Peyer's patch (tissue), 4 donors: ENCODE measurements at regions not wholly inside any gene's neighbourhood (a gene's known extent, or its start where the extent isn't known, plus 50 kb on each side); places are given as distances from the start of the nearest gene placed in this dataset.

Experiments
- POLR2A ChIP-seq, 2 donors: fragments of 450-650 bp; IDR thresholded peaks; one replicate each; pipeline ENCODE4 v1.5.1; 2017; ENCODE audit warnings: antibody characterized with exemption in 2 of 2, mild to moderate bottlenecking in 2 of 2, moderate library complexity in 2 of 2
- TF ChIP-seq, protein P1 (sequence below), 6 experiments: fragments of 450-650 bp in 4 of 6; fragments of 200-600 bp in 2 of 6; sonication (generic) in 1 of 6; IDR thresholded peaks; one replicate each; pipeline ENCODE4 v1.5.1; 2017 to 2019; ENCODE audit warnings: antibody characterized with exemption in 6 of 6, mild to moderate bottlenecking in 3 of 6, moderate library complexity in 1 of 6

DNA sequence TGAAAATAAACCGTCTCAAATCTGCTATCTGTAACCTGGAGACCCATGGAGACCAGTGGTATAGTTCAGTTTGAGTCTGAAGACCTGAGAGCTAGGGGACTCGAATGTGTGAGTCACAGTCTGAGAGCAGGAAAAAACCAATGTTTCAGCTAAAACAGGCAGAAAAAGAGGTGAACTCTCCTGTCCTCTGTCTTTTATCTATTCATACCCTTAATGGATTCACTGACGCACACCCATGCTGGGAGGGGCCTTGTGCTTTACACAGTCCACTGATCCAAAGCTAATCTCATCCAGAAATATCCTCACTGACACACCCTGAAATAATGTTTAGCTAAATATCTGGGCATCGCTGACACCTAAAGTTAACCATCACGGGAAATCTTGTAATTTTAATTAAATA is 297.9 kb downstream of the GPM6A start:
- TF ChIP-seq, protein P1, sequence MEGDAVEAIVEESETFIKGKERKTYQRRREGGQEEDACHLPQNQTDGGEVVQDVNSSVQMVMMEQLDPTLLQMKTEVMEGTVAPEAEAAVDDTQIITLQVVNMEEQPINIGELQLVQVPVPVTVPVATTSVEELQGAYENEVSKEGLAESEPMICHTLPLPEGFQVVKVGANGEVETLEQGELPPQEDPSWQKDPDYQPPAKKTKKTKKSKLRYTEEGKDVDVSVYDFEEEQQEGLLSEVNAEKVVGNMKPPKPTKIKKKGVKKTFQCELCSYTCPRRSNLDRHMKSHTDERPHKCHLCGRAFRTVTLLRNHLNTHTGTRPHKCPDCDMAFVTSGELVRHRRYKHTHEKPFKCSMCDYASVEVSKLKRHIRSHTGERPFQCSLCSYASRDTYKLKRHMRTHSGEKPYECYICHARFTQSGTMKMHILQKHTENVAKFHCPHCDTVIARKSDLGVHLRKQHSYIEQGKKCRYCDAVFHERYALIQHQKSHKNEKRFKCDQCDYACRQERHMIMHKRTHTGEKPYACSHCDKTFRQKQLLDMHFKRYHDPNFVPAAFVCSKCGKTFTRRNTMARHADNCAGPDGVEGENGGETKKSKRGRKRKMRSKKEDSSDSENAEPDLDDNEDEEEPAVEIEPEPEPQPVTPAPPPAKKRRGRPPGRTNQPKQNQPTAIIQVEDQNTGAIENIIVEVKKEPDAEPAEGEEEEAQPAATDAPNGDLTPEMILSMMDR (IDR thresholded peaks at IDR 0.05): no peak
- TF ChIP-seq POLR2A (IDR thresholded peaks at IDR 0.05): no peak
